GM20431 (cell line): ENCODE measurements at regions not wholly inside any gene's neighbourhood (a gene's known extent, or its start where the extent isn't known, plus 50 kb on each side); places are given as distances from the start of the nearest gene placed in this dataset.

Source experiments
- in situ Hi-C: fragments of 300-500 bp; cut with MseI, MboI; formaldehyde crosslinking; loops from one replicate; pipeline ENCODE4 v1.15.0; 2020; ENCODE audit warnings: low sequenced_read_pairs; ENCODE audit not compliant: unreplicated experiment

- in situ Hi-C loops, result no loop called here
These were observed 433.4 kb upstream of the MAF start for GRCh38 chr16:80033783-80034468.

- in situ Hi-C loops, result no loop called here
These were observed 429.4 kb upstream of the MAF start for GRCh38 chr16:80029761-80030481.

- in situ Hi-C loops, result no loop called here
These were observed 428.8 kb upstream of the MAF start for GRCh38 chr16:80029381-80029630.

- in situ Hi-C loops, result no loop called here
These were observed 428.2 kb upstream of the MAF start for GRCh38 chr16:80028581-80029380.

- in situ Hi-C loops, result no loop called here
These were observed 426.7 kb upstream of the MAF start for GRCh38 chr16:80027007-80027965.

- in situ Hi-C loops, result no loop called here
These were observed 424.7 kb upstream of the MAF start for GRCh38 chr16:80025236-80025635.

- in situ Hi-C loops, result no loop called here
These were observed 423.9 kb upstream of the MAF start for GRCh38 chr16:80024443-80024842.

- in situ Hi-C loops, result no loop called here
These were observed 423.3 kb upstream of the MAF start for GRCh38 chr16:80023865-80024264.

- in situ Hi-C loops, result no loop called here
These were observed 418.9 kb upstream of the MAF start for GRCh38 chr16:80019395-80019794.

- in situ Hi-C loops, result no loop called here
These were observed 417.9 kb upstream of the MAF start for GRCh38 chr16:80018466-80018865.

GRCh38 chr16:80016731-80017326 is 416.3 kb upstream of the MAF start:
- in situ Hi-C loops, result no loop called here

- in situ Hi-C loops, result no loop called here
These were observed 415.0 kb upstream of the MAF start for GRCh38 chr16:80015566-80015965.

GRCh38 chr16:80014241-80014939 is 413.9 kb upstream of the MAF start:
- in situ Hi-C loops, result no loop called here

- in situ Hi-C loops, result no loop called here
These were observed 412.0 kb upstream of the MAF start for GRCh38 chr16:80012586-80012985.

- in situ Hi-C loops, result no loop called here
These were observed 409.6 kb upstream of the MAF start for GRCh38 chr16:80009971-80010659.

GRCh38 chr16:80008857-80009256 is 408.3 kb upstream of the MAF start:
- in situ Hi-C loops, result no loop called here

- in situ Hi-C loops, result no loop called here
These were observed 406.7 kb upstream of the MAF start for GRCh38 chr16:80007231-80007630.
